HG03442 (cell line): ENCODE measurements at regions not wholly inside any gene's neighbourhood (a gene's known extent, or its start where the extent isn't known, plus 50 kb on each side); places are given as distances from the start of the nearest gene placed in this dataset.

ENCODE experiments used
- ATAC-seq: cut with Tn5 transposase; IDR thresholded peaks from one replicate; pipeline ENCODE4 v1.9.1; 2021; ENCODE audit warnings: mild to moderate bottlenecking, moderate library complexity; ENCODE audit not compliant: unreplicated experiment

GRCh38 chr4:13067077-13067476 is 417.1 kb downstream of the RAB28 start:
- ATAC-seq, result no peak

- ATAC-seq, result no peak
These were observed 425.1 kb downstream of the RAB28 start for GRCh38 chr4:13059019-13059418.

DNA sequence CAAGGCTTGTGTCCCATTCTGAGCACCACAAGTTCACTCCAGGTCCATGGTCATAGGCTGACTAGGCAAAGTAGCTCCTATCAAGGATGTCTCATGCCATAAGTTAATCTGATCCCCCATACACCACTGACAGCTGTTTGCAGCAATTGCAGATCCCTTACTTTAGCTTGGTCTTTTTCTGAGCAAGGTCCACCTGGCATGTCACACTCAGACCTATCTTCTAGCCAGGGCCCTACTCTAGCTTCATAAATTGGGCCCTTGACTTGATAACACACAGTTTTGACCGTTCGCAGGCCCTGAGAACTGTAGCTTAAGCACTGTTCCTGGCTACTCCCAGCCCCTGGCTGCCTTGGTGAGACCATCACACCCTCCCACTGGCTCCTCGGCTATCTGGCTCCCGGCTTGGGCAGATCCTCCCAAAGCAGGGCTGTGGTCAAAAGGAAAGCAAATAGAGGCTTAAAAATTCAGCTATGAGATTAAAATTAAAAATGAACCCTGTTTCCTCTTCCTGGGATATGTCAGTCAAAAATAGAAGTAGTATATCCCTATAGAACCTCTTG is 427.4 kb downstream of the RAB28 start:
- no peak for ATAC-seq

GRCh38 chr4:13054420-13054970 is 429.6 kb downstream of the RAB28 start:
- ATAC-seq, result no peak

DNA sequence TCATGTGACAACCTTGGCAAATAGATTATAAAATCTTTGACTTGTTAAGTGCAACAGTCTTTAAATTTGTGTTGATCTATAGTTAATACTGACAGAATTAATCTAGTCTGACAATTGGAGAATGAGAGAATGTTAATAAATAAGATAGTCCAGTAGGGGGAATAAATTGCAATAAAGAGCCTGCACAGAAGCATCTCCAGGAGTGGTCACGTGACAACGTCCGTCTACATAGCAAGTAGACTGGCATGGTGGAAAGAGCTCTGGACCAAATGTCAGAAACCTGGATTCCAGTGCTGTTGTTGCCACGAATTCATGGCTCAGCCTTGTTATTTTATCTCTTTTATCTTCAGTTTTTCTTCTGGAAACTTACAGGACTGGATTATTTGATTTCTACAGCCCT is 436.5 kb downstream of the RAB28 start:
- no peak for ATAC-seq

DNA sequence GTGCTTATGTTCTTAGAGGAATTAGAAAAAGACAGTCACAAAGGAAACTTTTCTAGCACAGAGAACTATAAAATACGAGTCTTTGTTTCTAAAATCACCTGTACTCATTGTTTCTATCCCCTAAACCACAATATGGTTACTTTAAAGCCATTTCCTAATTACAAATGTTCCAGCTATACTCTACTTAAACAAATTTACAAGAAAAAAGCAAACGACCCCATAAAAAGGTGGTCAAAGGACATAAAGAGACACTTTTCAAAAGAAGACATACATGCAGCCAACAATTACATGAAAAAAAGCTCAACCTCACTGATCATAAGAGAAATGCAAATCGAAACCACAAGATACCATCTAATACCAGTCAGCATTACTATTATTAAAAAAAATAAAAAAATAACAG is 447.3 kb downstream of the RAB28 start:
- no peak for ATAC-seq

DNA sequence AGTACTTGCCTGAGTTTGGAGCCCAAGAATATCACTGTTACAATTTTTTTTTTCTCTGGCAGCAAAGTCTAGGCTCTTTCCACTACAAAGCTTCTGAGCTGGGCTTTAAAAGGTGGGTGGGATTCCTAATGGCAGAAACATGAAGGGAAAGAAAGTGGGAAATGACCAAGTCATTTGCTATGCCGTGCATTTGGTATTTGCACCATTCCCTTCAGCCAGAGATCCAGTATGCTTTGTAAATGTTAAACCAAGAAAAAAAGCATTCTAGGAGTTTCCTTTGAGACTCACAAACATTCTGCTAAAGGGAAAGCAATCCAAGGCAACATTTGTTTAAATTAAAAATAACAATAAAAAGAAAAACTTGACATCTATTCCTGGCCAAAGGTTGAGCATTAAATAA is 451.2 kb downstream of the RAB28 start:
- no peak for ATAC-seq

DNA sequence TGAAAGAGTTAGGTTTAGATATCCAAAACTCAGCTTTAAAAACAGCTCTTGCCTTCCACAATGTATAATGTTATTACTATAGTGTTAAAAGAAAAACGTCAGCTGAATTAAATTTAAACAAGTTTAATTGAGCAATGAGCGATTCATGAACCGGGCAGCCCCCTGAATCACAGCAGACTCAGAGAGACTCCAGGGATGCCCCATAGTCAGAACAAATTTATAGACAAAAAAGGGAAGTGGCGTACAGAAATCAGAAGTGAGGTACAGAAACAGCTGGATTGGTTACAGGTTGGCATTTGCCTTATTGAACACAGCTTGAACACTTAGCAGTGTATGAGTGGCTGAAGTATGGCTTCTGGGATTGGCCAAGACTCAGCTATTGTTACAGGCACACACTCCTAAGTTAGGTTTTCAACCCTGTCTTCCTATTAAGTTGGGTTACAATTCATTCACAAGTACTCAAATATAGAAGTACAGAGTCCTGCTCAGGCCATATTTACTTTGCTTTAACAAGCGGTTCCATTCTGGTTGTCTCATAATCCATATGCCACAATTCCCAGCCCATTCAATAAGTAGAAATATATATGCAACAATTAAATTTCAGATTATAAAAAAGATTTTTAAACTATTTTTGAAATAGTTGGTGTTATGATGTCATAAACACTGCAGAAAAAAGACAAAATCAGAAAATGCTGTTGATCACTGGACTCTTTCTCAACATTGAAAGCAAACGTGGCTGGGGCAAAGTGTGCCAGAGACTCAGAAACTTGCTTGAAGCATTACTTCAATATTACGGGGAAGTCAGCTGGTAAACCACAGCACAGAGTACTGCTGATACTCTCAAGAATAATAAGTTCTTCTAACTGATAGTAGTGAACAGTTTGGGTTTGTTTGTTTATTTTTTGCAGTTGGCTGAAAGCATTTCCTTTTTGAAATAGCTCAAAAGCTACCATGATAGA is 459.7 kb downstream of the RAB28 start:
- ATAC-seq, result no peak

DNA sequence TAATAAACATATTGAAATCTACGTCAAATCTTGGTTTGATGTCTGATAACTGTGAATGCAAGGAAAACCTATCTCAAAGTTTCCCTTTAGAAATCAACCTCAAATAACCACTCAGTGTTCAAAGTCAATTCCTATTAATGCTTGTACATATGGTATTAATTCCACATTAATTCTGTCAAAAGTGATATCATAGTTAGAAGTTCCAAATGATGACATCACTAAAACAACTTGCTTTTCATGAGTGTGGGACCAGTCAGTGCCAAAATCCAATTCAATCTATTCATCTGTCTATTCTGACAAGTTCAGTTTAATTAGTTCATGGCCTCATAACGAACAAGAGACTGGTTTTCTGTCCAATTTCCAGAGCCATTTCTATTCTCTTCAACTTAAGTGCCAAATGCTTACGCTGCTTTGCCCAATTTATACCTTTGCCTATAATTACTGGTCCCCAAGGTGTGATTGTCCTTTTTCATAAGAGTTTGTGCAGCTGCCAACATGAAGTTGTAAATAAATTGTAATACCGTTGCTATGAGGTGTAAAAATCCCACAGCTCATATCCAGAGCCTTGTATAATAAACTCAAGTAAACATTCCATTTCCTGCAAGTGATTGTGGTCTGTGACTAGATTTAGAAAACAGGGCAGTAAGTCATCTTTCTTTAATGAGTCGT is 476.2 kb downstream of the RAB28 start:
- ATAC-seq, result no peak

DNA sequence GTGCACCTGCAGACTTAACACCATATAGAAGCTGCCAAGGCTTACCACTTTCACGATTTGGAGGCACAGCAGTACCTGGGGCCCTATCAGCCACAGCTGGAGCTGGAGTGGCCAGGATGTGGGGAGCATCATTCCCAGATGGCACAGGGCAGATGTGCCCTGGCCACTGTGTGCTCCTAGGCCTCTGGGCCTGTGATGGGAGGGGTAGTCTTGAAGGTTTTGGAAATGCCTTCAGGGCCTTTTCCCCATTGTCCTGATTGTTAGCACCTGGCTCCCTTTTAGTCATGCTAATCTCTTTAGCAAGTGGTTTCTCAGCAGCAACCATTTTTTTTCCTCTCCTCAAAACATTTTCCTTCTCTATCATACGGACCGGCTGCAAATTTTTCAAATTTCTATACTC is 490.2 kb downstream of the RAB28 start:
- no peak for ATAC-seq

- no peak for ATAC-seq
These were observed 496.9 kb downstream of the RAB28 start for GRCh38 chr4:12987284-12987683.

- ATAC-seq, result no peak
These were observed 504.3 kb downstream of the RAB28 start for GRCh38 chr4:12979797-12980196.

- ATAC-seq, result no peak
These were observed 505.8 kb downstream of the RAB28 start for GRCh38 chr4:12978310-12978709.

GRCh38 chr4:12975511-12975910 is 508.6 kb downstream of the RAB28 start:
- ATAC-seq, result no peak

- ATAC-seq, result no peak
These were observed 510.6 kb downstream of the RAB28 start for GRCh38 chr4:12973522-12973921.

- ATAC-seq, result no peak
These were observed 515.8 kb downstream of the RAB28 start for GRCh38 chr4:12968345-12968744.

- ATAC-seq, result no peak
These were observed 517.4 kb downstream of the RAB28 start for GRCh38 chr4:12966726-12967125.

DNA sequence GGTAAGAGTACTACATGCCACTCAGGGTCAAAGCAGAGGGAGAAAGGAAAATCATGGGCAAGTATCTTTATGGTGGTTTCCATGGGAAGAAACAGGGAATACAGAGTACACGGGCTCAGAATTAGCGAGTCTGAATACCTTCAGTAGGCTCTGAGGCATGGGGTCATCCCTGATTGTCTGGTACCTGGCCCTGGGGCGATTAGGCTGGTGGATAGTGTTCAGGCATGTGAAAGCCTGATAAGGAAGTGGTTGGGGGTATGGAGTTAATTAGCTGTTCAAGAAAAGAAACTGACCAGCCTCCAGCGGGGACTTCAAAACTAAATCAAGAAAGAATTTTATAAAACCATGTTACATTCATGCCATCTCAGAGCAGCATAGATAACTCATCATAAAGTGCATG is 518.8 kb downstream of the RAB28 start:
- ATAC-seq, result no peak

DNA sequence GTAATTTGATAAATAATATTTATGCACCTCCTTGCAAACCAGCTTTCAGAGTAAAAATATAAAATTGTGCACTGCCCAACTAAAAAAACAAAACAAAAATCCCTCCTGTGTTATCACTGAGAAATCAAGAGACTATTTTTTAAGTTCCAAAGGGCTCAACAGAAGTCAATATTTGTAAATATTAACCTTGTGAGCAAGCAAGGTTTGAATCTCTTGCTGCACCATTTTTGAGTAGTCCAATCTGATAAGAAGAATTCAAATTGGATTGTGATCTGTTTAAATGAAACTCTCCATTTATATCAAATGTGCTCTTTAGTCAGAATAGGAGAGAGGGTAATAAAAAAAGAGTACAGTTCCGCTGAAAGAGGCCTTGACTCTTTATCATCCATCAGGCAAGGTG is 520.2 kb downstream of the RAB28 start:
- ATAC-seq, result no peak

DNA sequence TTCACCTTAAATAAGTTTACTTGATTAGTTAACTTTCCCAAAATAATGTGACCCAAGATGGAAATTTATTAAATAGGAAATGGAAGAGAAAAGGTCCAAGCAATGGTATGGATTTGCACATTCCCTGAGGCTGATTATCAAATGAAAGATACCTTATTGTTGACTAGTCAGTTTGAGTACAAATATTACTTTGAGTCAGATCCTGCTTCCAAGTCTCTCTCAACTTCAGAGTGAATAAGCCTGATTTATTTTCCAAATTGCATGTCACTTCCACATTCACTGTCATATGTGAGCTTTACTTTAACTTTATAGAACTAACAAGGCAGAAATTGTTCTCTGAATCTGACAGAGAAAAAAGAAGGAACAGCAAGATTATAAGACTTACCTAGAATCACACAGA is 520.8 kb downstream of the RAB28 start:
- ATAC-seq, result no peak

GRCh38 chr4:12961713-12962112 is 522.4 kb downstream of the RAB28 start:
- ATAC-seq, result no peak

DNA sequence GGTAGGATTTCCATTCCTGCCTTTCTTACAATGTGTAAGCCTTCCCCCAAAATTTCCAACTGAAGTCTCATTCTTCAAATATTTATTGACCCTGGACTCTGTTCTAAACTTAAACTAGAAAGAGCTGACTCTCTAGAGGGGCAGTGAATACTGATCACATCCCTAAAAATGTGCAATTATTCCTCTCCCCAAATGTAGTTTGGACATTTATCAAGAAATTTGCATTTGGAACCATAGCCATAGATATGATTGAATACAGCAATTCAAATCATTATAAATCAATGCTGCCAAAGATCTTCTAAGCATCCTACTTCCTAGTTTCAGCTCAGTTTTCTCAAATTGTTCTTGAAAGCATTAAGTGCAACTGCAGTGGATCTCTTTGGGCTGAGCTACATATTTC is 525.7 kb downstream of the RAB28 start:
- ATAC-seq, result no peak
